GM12874 (cell line): ENCODE measurements at regions not wholly inside any gene's neighbourhood (a gene's known extent, or its start where the extent isn't known, plus 50 kb on each side); places are given as distances from the start of the nearest gene placed in this dataset.

Experiments used
- TF ChIP-seq, protein P1 (sequence below): IDR thresholded peaks from 2 replicates; pipeline ENCODE4 v1.5.1; 2011; ENCODE audit warnings: low read depth, mild to moderate bottlenecking, control low read depth, low read length, moderate library complexity; ENCODE audit not compliant: insufficient read depth

DNA sequence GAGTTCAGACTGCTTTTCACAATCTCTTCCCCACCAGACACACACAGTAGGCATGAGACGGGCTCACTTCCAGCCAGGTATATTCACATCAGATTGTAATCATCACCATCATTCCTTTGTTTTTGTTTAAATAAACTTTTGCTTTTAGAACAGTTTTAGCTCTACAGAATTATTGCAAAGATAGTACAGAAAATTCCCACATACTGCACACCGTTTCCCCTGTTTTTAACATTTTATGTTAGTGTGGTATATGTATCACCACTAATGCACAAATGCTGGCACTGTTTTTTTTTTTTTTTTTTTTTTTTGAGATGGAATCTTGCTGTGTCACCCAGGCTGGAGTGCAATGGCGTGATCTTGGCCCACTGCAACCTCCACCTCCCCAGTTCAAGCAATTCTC lies 83.3 kb upstream of the ANO1 start:
- TF ChIP-seq, protein P1, sequence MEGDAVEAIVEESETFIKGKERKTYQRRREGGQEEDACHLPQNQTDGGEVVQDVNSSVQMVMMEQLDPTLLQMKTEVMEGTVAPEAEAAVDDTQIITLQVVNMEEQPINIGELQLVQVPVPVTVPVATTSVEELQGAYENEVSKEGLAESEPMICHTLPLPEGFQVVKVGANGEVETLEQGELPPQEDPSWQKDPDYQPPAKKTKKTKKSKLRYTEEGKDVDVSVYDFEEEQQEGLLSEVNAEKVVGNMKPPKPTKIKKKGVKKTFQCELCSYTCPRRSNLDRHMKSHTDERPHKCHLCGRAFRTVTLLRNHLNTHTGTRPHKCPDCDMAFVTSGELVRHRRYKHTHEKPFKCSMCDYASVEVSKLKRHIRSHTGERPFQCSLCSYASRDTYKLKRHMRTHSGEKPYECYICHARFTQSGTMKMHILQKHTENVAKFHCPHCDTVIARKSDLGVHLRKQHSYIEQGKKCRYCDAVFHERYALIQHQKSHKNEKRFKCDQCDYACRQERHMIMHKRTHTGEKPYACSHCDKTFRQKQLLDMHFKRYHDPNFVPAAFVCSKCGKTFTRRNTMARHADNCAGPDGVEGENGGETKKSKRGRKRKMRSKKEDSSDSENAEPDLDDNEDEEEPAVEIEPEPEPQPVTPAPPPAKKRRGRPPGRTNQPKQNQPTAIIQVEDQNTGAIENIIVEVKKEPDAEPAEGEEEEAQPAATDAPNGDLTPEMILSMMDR, result no peak

DNA sequence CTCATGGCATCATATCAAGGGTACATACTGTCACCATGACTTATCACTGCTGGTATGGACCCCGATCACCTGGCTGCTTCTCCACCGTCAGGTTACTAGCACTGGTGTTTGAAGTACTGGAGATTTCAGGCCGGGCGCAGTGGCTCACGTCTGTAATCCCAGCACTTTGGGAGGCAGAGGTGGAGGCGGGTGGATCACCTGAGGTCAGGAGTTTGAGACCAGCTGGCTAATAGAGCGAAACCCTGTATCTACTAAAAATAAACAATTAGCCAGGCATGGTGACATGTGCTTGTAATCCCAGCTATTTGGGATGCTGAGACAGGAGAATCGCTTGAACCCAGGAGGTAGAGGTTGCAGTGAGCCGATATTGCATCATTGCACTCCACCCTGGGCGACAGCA lies 82.4 kb upstream of the ANO1 start:
- TF ChIP-seq, protein P1, result no peak

DNA sequence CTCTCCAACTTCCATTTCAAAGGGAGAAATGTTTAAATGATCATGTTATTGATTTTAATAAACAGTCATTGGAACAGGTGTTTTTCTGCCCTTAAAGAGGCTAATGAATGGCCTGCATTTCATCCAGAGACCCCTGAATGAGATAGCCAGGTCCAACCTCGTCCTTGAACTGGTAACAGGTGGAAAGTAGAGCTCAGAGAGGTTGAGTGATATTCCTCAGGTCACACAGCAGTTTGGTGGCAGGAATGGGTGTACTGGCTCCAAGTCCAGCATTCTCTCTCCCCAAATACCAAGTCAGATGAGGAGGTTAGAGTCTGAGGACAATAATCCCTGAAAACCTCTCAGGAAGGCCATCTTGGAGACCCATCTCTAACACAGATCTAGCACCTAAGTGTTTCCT lies 81.7 kb upstream of the ANO1 start:
- TF ChIP-seq, protein P1, result no peak

DNA sequence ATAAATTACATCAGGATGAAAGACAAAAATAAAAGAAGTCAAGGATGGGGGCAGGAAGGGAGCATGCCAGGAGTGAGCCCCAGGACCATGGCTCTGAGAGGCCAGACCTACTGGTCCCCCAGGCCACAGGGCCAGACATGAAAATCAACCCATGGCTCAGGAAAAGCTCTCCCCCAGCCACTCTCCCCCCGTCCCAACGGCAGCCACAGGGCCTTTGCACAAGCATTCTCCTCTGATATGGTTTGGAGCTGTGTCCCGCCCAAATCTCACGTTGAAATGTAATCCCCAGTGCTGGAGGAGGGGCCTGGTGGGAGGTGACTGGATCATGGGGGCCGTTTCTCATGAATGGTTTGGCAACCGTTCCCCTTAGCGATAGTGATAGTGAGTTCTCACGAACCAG lies 80.8 kb upstream of the ANO1 start:
- TF ChIP-seq, protein P1, result no peak

DNA sequence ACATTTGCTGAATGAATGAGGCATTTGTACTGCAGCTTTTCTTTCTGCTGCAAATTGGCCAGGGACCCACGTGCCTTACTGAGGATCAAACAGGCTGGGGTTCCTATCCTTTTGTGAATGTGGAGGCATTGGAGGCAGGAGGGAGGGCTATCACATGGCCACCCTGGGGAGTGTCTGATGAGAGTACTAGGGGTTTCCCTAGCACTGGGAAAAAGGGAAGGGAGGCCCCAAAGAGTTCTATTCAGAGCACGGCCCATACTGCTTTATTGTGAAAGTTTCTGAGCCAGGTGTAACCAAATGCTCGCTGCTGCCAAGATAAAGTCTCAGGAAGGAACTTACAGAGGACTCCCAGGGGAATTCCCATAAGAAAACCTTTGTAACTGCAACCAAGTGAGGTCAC lies 78.4 kb upstream of the ANO1 start:
- TF ChIP-seq, protein P1, result no peak

DNA sequence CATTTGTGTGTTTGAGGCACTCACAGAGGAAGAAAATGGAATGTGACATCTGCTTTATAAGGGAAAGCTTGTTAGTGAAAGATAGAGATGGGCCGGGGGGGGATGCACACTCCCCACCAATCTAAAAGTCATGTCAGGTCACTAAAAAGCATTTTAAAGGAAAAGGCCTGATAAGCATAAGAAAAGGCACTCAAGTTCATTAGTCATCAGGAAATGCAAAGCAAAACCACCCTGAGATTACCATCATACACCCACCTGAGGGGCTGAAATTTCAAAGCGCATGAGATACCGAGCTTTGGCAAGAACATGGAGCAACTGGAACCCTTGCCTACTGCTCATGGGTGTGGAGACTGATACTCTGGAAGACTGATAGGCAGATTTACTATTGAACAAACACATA lies 77.9 kb upstream of the ANO1 start:
- TF ChIP-seq, protein P1, result no peak

DNA sequence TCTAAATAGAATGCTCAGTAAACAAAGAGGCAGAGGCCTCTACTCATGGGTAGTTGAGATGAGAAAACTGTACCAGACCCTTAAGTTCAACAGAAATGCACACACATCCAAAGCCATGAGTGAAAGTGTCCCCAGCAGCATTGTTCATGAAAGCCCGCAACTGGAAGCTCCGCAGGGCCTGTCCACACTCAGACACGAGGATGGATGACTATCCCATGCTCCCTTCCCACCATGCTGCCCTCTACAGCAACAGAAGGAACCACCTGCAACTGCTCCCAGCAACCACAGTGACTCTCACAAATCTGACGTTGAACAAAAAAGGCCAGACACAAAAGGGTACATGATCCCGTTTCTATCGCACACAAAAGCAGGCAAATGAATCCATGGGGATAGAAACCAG lies 76.9 kb upstream of the ANO1 start:
- TF ChIP-seq, protein P1, result no peak

DNA sequence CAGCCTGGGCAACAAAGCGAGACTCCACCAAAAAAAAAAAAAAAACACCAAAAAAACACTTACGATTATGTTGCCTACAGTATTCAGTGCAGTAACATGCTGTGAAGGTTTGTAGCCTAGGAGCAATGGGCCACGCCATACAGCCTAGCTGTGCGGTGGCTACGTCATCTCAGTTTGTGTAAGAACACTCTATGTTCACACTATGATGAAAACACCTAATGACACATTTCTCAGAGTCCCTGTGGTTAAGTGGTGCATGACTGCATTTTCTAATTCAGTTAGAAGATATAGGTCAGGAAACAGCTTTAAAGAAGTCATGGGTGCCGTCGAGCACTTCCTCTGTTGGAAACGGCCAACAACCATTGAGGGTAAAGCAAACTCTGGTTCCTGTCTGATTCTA lies 75.7 kb upstream of the ANO1 start:
- TF ChIP-seq, protein P1, result no peak
